ENCODE measurements at regions not wholly inside any gene's neighbourhood (a gene's known extent, or its start where the extent isn't known, plus 50 kb on each side); places are given as distances from the start of the nearest gene placed in this dataset.

DNA sequence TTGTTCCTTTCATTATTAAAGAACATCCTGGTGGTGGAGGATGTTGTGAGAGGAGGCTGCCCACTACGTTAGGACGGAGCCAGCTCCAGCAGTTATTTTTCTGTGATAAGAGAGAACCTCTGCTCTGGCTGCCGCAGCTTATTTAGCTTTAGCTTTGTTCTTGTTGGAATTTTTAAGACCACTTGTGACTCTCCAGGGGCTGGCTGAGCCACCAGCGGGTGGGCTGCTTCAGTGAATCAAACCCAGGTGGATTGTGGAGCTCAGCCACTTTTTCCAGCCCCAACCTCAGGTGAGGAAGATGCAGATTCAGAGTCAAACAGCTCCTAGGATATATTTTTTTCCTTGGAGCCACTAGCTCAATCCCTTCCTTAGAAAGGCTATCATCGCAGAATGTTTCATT lies 83.1 kb upstream of the CTTNBP2NL start:
- TF ChIP-seq, protein P1, sequence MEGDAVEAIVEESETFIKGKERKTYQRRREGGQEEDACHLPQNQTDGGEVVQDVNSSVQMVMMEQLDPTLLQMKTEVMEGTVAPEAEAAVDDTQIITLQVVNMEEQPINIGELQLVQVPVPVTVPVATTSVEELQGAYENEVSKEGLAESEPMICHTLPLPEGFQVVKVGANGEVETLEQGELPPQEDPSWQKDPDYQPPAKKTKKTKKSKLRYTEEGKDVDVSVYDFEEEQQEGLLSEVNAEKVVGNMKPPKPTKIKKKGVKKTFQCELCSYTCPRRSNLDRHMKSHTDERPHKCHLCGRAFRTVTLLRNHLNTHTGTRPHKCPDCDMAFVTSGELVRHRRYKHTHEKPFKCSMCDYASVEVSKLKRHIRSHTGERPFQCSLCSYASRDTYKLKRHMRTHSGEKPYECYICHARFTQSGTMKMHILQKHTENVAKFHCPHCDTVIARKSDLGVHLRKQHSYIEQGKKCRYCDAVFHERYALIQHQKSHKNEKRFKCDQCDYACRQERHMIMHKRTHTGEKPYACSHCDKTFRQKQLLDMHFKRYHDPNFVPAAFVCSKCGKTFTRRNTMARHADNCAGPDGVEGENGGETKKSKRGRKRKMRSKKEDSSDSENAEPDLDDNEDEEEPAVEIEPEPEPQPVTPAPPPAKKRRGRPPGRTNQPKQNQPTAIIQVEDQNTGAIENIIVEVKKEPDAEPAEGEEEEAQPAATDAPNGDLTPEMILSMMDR (IDR thresholded peaks at IDR 0.05 in 8 of 11, conservative IDR thresholded peaks at IDR 0.05 in 3 of 11) = no peak
- TF ChIP-seq POLR2AphosphoS5 (IDR thresholded peaks at IDR 0.05) = no peak
